Heart right ventricle (tissue), 16 donors: ENCODE measurements at regions not wholly inside any gene's neighbourhood (a gene's known extent, or its start where the extent isn't known, plus 50 kb on each side); places are given as distances from the start of the nearest gene placed in this dataset.

Source experiments
- ATAC-seq, 8 donors: fragments of 200-7000 bp; cut with Tn5 transposase; one replicate each; pipeline ENCODE4 v1.9.1; 2020; ENCODE audit warnings: mild to moderate bottlenecking in 8 of 8, moderate library complexity in 8 of 8, moderate number of reproducible peaks in 1 of 8
- DNase-seq, 2 donors: peaks; one replicate each; pipeline ENCODE4 v3.0.0-alpha.2; 2020
- H3K27ac ChIP-seq, 10 donors: fragments of 200-600 bp; sonication (generic) in 2 of 10; one replicate each; pipeline versions ENCODE4 v1.5.0 to v1.8.0; 2020 to 2022; ENCODE audit warnings: mild to moderate bottlenecking in 3 of 10
- H3K27me3 ChIP-seq, 7 donors: fragments of 200-600 bp; one replicate each; pipeline ENCODE4 v1.8.0; 2021 to 2022; ENCODE audit warnings: mild to moderate bottlenecking in 2 of 7
- H3K36me3 ChIP-seq, 9 donors: fragments of 200-600 bp; sonication (generic) in 1 of 9; one replicate each; pipeline versions ENCODE4 v1.5.0 to v1.8.0; 2020 to 2022; ENCODE audit warnings: mild to moderate bottlenecking in 2 of 9
- H3K4me1 ChIP-seq, 9 donors: fragments of 200-600 bp; sonication (generic) in 1 of 9; one replicate each; pipeline versions ENCODE4 v1.5.0 to v1.8.0; 2020 to 2022; ENCODE audit warnings: mild to moderate bottlenecking in 4 of 9
- H3K4me3 ChIP-seq, 10 donors: fragments of 200-600 bp; sonication (generic) in 2 of 10; one replicate each; pipeline versions ENCODE4 v1.5.0 to v1.8.0; 2020 to 2022; ENCODE audit warnings: mild to moderate bottlenecking in 7 of 10, moderate library complexity in 2 of 10
- H3K9me3 ChIP-seq, 11 donors: fragments of 200-600 bp in 10 of 11; sonication (generic) in 2 of 11; one replicate each; pipeline versions ENCODE4 v1.5.0 to v1.8.0; 2013 to 2022; ENCODE audit warnings: mild to moderate bottlenecking in 2 of 11, control low read depth in 1 of 11, moderate library complexity in 1 of 11
- WGBS, 2 donors: extraction: QIAGEN DNeasy Blood & Tissue Kit; methylation state at CpG; one replicate each; pipeline ENCODE4 v1.1.7; 2013; ENCODE audit warnings: inconsistent platforms in 1 of 2; 5-methylcytosine and 5-hydroxymethylcytosine counted together
- intact Hi-C, 10 donors: fragments of 100-400 bp; cut with DNase I; formaldehyde crosslinking; loops; one replicate each; pipeline versions ENCODE4 v1.11.1 to v1.14.2; 2022
- TF ChIP-seq, protein P1 (sequence below), 9 donors: fragments of 200-600 bp; sonication (generic) in 2 of 9; IDR thresholded peaks; one replicate each; pipeline versions ENCODE4 v1.5.0 to v1.8.0; 2021 to 2022; ENCODE audit warnings: antibody characterized with exemption in 9 of 9, mild to moderate bottlenecking in 5 of 9, moderate library complexity in 1 of 9
- donor health status: Arrhythmogenic right ventricular cardiomyopathy.
- donor health status: ischemic (EF 13 %, LVEDD 7.1; RV severe dilation, severe dysfunction).
- donor health status: healthy with polysubstance abuse.
- donor health status: DM: no; HTN: yes; CAD: no.
- donor health status: DM: no; HTN: no; CAD: no.
- donor health status: ischemic (EF 25% LVEDD 6.9; RV normal size, moderate dysfunction).
- donor health status: ischemic (EF 25% LVEDD 5.7; RV mildly dilated, moderate dysfunction).
- donor health status: healthy.
- donor health status: DM: yes; HTN: yes; CAD: no.
- donor health status: Ischemic cardiomyopathy.
- donor health status: ischemic (EF 35%, LVEDD 5.7; RV mildly dilated, moderate dysfunction).
- donor health status: nonischemic (EF 11% LVEDD 7.7; RV severe dilation, severe dysfunction).
- donor health status: DM: yes; HTN: yes; CAD: no.
- donor health status: PGD.
- donor health status: ischemic (EF 29% LVEDD 5.4; RV normal size, mild dysfunction).
- donor health status: nonischemic (EF 23%, LVEDD 6.1; RV moderate dilation, normal function).

GRCh38 chr2:147041121-147041494, 803.7 kb upstream of the ACVR2A start:
- Histone ChIP-seq H3K36me3 (no peaks in the 10 kb centered on the region), H3K4me3 (no peak overlapping the region), H3K9me3 (no peaks in the 10 kb centered on the region), H3K27ac (no peak overlapping the region), H3K27me3 (no peaks in the 10 kb centered on the region), H3K4me1 (no peaks in the 10 kb centered on the region)
- 77 to 79% methylated on average over 1 of the region's 1 CpG for WGBS, 2 donors
- TF ChIP-seq, protein P1, sequence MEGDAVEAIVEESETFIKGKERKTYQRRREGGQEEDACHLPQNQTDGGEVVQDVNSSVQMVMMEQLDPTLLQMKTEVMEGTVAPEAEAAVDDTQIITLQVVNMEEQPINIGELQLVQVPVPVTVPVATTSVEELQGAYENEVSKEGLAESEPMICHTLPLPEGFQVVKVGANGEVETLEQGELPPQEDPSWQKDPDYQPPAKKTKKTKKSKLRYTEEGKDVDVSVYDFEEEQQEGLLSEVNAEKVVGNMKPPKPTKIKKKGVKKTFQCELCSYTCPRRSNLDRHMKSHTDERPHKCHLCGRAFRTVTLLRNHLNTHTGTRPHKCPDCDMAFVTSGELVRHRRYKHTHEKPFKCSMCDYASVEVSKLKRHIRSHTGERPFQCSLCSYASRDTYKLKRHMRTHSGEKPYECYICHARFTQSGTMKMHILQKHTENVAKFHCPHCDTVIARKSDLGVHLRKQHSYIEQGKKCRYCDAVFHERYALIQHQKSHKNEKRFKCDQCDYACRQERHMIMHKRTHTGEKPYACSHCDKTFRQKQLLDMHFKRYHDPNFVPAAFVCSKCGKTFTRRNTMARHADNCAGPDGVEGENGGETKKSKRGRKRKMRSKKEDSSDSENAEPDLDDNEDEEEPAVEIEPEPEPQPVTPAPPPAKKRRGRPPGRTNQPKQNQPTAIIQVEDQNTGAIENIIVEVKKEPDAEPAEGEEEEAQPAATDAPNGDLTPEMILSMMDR (IDR thresholded peaks at IDR 0.05) = no peak
- no peak for ATAC-seq
- no peak for DNase-seq
- intact Hi-C loops = loop anchor here in 2 of 10 donors (10.0 kb wide), 1 partner anchor 874 kb away; no protein-coding TSS in a partner anchor

GRCh38 chr2:147040298-147041120, 804.3 kb upstream of the ACVR2A start:
- ATAC-seq (no peak), DNase-seq (no peak)
- no peak overlapping the region for H3K27ac ChIP-seq
- 60 to 67% methylated on average over 1 of the region's 1 CpG for WGBS, 2 donors
- no peak overlapping the region for H3K4me3 ChIP-seq
- H3K27me3 ChIP-seq = no peaks in the 10 kb centered on the region
- H3K9me3 ChIP-seq = no peaks in the 10 kb centered on the region
- intact Hi-C loops = loop anchor here in 2 of 10 donors (10.0 kb wide), 1 partner anchor 874 kb away; no protein-coding TSS in a partner anchor
- no peaks in the 10 kb centered on the region for H3K36me3 ChIP-seq
- no peaks in the 10 kb centered on the region for H3K4me1 ChIP-seq
- TF ChIP-seq, protein P1 (IDR thresholded peaks at IDR 0.05) = no peak

- DNase-seq (no peak), ATAC-seq (no peak)
- TF ChIP-seq, protein P1 (IDR thresholded peaks at IDR 0.05) = no peak
- no peaks in the 10 kb centered on the region for H3K27me3 ChIP-seq
- H3K4me1 ChIP-seq = no peaks in the 10 kb centered on the region
- no peak overlapping the region for H3K4me3 ChIP-seq
- no peak overlapping the region for H3K27ac ChIP-seq
- no peaks in the 10 kb centered on the region for H3K36me3 ChIP-seq
- H3K9me3 ChIP-seq = no peaks in the 10 kb centered on the region
- 87 to 88% methylated on average over 3 of the region's 3 CpGs for WGBS, 2 donors
- intact Hi-C loops = no loop called here
These were observed 807.8 kb upstream of the ACVR2A start for GRCh38 chr2:147037048-147037447.

- H3K36me3 ChIP-seq = no peaks in the 10 kb centered on the region
- TF ChIP-seq, protein P1 (IDR thresholded peaks at IDR 0.05) = no peak
- DNase-seq = no peak
- WGBS, 2 donors = 77 to 78% methylated on average over 1 of the region's 1 CpG
- peaks cover 0 to 9% (median 0%) of the 10 kb centered on the region in 7 donors for H3K27me3 ChIP-seq
- H3K9me3 ChIP-seq = no peaks in the 10 kb centered on the region
- no peak for ATAC-seq
- intact Hi-C loops = no loop called here
- no peak overlapping the region for H3K4me3 ChIP-seq
- no peak overlapping the region for H3K27ac ChIP-seq
- H3K4me1 ChIP-seq = no peaks in the 10 kb centered on the region
These were observed 811.8 kb upstream of the ACVR2A start for GRCh38 chr2:147033044-147033443.
